Dedifferentiated amniotic fluid mesenchymal stem cell (primary cell): ENCODE measurements at regions not wholly inside any gene's neighbourhood (a gene's known extent, or its start where the extent isn't known, plus 50 kb on each side); places are given as distances from the start of the nearest gene placed in this dataset.

ENCODE experiments used
- DNase-seq: peaks from one replicate; pipeline ENCODE4 v3.0.0-alpha.2; 2016; ENCODE audit errors: extremely low spot score

GRCh38 chr10:20948686-20949327, 51.7 kb upstream of the NEBL start:
- no peak for DNase-seq
